Neural cell (in vitro differentiated cells): ENCODE measurements at regions not wholly inside any gene's neighbourhood (a gene's known extent, or its start where the extent isn't known, plus 50 kb on each side); places are given as distances from the start of the nearest gene placed in this dataset.

Experiments used
- H2AFZ ChIP-seq: fragments of 200-600, 300-800 bp; sonication (generic), shearing (Covaris generic); 2 replicates; pipeline ENCODE4 v1.6.0; 2014; ENCODE audit warnings: low read depth, mild to moderate bottlenecking, antibody characterized with exemption, low read length, moderate library complexity
- H3F3A ChIP-seq: fragments of 200-600 bp; shearing (Covaris generic); 2 replicates; pipeline ENCODE4 v1.6.1; 2016; ENCODE audit warnings: mild to moderate bottlenecking, moderate library complexity, mixed read lengths, antibody characterized with exemption, low read length; ENCODE audit not compliant: insufficient read depth, poor library complexity, severe bottlenecking
- H3K27ac ChIP-seq: fragments of 200-600, 300-800 bp; sonication (generic), shearing (Covaris generic); 2 replicates; pipeline ENCODE4 v1.5.1; 2014; ENCODE audit warnings: mild to moderate bottlenecking, low read length, moderate library complexity
- H3K27me3 ChIP-seq: fragments of 300-800, 200-600 bp; sonication (generic), shearing (Covaris generic); 2 replicates; pipeline ENCODE4 v1.6.0; 2014; ENCODE audit warnings: mild to moderate bottlenecking, low read depth, low read length, moderate library complexity; ENCODE audit not compliant: insufficient read depth
- H3K36me3 ChIP-seq: fragments of 300-800, 200-600 bp; sonication (generic), shearing (Covaris generic); 2 replicates; pipeline ENCODE4 v1.5.1; 2014; ENCODE audit warnings: mild to moderate bottlenecking, antibody characterized with exemption, low read length, moderate library complexity; ENCODE audit not compliant: insufficient read depth
- H3K4me2 ChIP-seq: fragments of 300-800, 200-600 bp; sonication (generic), shearing (Covaris generic); 2 replicates; pipeline ENCODE4 v1.6.0; 2014; ENCODE audit warnings: mild to moderate bottlenecking, low read length
- H3K4me3 ChIP-seq: fragments of 300-800, 200-600 bp; sonication (generic), shearing (Covaris generic); 2 replicates; pipeline ENCODE4 v1.5.1; 2014; ENCODE audit warnings: mild to moderate bottlenecking, low read length, moderate library complexity
- H3K79me2 ChIP-seq: fragments of 200-600 bp; shearing (Covaris generic); replicated peaks from 2 replicates; pipeline ENCODE4 v1.6.0; 2014; ENCODE audit warnings: mild to moderate bottlenecking, low read length, moderate library complexity; ENCODE audit not compliant: insufficient read depth
- H3K9ac ChIP-seq: fragments of 300-800, 200-600 bp; sonication (generic), shearing (Covaris generic); 2 replicates; pipeline ENCODE4 v1.6.1; 2016; ENCODE audit warnings: mild to moderate bottlenecking, low read length, mixed read lengths
- H3K9me2 ChIP-seq: fragments of 200-600 bp; shearing (Covaris generic); 2 replicates; pipeline ENCODE4 v1.6.1; 2016; ENCODE audit warnings: mild to moderate bottlenecking, low read length, mixed read lengths; ENCODE audit not compliant: insufficient read depth
- H3K9me3 ChIP-seq: fragments of 200-600, 300-800 bp; sonication (generic), shearing (Covaris generic); 2 replicates; pipeline ENCODE4 v1.6.1; 2016; ENCODE audit warnings: mild to moderate bottlenecking, mixed run types, low read length, moderate library complexity, mixed read lengths
- H4K20me1 ChIP-seq: fragments of 200-600 bp; shearing (Covaris generic); 2 replicates; pipeline ENCODE4 v1.6.1; 2016; ENCODE audit warnings: mild to moderate bottlenecking, mixed run types; ENCODE audit not compliant: insufficient read depth
- EP300 ChIP-seq: fragments of 450-650 bp; conservative IDR thresholded peaks from 2 replicates; pipeline ENCODE4 v1.6.1; 2014; ENCODE audit warnings: antibody characterized with exemption, mild to moderate bottlenecking, moderate library complexity; ENCODE audit not compliant: poor library complexity, severe bottlenecking
- EZH2 ChIP-seq: fragments of 200-600, 300-800 bp; shearing (Covaris generic), sonication (generic); IDR thresholded peaks from 2 replicates; pipeline ENCODE4 v1.6.1; 2014; ENCODE audit warnings: antibody characterized with exemption, low read length, borderline replicate concordance, mild to moderate bottlenecking; ENCODE audit not compliant: insufficient read depth, poor library complexity, severe bottlenecking
- MXI1 ChIP-seq: fragments of 450-650 bp; conservative IDR thresholded peaks from 2 replicates; pipeline ENCODE4 v1.6.1; 2014; ENCODE audit warnings: antibody characterized with exemption, mild to moderate bottlenecking; ENCODE audit not compliant: poor library complexity, severe bottlenecking
- POLR2AphosphoS5 ChIP-seq: IDR thresholded peaks from 2 replicates; pipeline ENCODE4 v1.6.1; 2012
- RAD21 ChIP-seq: fragments of 450-650 bp; conservative IDR thresholded peaks from 2 replicates; pipeline ENCODE4 v1.6.1; 2014; ENCODE audit warnings: antibody characterized with exemption, mild to moderate bottlenecking, moderate library complexity
- REST ChIP-seq: IDR thresholded peaks from 2 replicates; pipeline ENCODE4 v1.6.1; 2012; ENCODE audit warnings: borderline replicate concordance
- SMC3 ChIP-seq: fragments of 450-650 bp; conservative IDR thresholded peaks from 2 replicates; pipeline ENCODE4 v1.6.1; 2014; ENCODE audit warnings: antibody characterized with exemption, mild to moderate bottlenecking, moderate library complexity; ENCODE audit not compliant: poor library complexity
- TAF1 ChIP-seq: IDR thresholded peaks from 2 replicates; pipeline ENCODE4 v1.6.1; 2012; ENCODE audit warnings: low read depth
- TF ChIP-seq, protein P1 (sequence below): fragments of 450-650 bp; IDR thresholded peaks from 2 replicates; pipeline ENCODE4 v1.5.1; 2014; ENCODE audit warnings: antibody characterized with exemption, mild to moderate bottlenecking, moderate library complexity; ENCODE audit not compliant: poor library complexity, severe bottlenecking

- Histone ChIP-seq H3K79me2 (no peaks in the 10 kb centered on the region), H3K9me2 (no peaks in the 10 kb centered on the region), H3K27me3 (peaks cover 31% of the 10 kb centered on the region), H4K20me1 (no peaks in the 10 kb centered on the region), H3K9ac (no peak overlapping the region), H2AFZ (no peak overlapping the region), H3K9me3 (no peaks in the 10 kb centered on the region), H3K27ac (no peak overlapping the region), H3K4me3 (peak overlapping the region; percentile 43), H3K36me3 (no peaks in the 10 kb centered on the region), H3K4me2 (no peak overlapping the region), H3F3A (no peaks in the 10 kb centered on the region)
- TF ChIP-seq EZH2, result no peak
- no peak for TF ChIP-seq SMC3
- TF ChIP-seq EP300, result no peak
- TF ChIP-seq MXI1, result no peak
- TF ChIP-seq, protein P1, sequence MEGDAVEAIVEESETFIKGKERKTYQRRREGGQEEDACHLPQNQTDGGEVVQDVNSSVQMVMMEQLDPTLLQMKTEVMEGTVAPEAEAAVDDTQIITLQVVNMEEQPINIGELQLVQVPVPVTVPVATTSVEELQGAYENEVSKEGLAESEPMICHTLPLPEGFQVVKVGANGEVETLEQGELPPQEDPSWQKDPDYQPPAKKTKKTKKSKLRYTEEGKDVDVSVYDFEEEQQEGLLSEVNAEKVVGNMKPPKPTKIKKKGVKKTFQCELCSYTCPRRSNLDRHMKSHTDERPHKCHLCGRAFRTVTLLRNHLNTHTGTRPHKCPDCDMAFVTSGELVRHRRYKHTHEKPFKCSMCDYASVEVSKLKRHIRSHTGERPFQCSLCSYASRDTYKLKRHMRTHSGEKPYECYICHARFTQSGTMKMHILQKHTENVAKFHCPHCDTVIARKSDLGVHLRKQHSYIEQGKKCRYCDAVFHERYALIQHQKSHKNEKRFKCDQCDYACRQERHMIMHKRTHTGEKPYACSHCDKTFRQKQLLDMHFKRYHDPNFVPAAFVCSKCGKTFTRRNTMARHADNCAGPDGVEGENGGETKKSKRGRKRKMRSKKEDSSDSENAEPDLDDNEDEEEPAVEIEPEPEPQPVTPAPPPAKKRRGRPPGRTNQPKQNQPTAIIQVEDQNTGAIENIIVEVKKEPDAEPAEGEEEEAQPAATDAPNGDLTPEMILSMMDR, result no peak
- no peak for TF ChIP-seq RAD21
- no peak for TF ChIP-seq REST
- no peak for TF ChIP-seq TAF1
- no peak for TF ChIP-seq POLR2AphosphoS5
Measured at GRCh38 chr10:42933448-42934340, 143.2 kb upstream of the RET start.

DNA sequence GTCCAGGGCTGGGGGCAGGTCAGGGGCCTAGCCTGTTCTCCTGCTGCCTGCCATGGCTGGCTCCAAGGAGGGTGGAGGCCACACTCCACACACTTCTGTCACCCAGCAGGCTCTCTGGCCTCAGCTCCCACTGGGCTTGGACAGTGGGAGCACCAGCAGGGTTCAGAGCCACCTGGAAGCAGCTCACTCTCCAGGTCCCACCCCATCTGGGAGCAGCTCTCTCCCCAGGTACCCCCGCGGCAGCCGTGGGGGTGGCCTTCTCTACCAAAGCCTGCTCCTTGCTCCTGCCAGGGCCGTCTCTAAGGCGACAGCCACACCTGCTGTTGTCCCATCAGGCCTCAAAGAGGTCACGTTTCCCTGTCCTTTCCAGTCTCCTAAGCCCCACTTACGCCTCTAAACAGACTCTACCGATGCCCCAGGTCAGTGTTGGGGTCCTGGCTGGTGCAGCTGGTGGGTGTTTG, 142.5 kb upstream of the RET start:
- no peaks in the 10 kb centered on the region for H3K9me2 ChIP-seq
- no peak overlapping the region for H3K9ac ChIP-seq
- no peak overlapping the region for H2AFZ ChIP-seq
- no peaks in the 10 kb centered on the region for H4K20me1 ChIP-seq
- no peak overlapping the region for H3K4me2 ChIP-seq
- peaks cover 31% of the 10 kb centered on the region for H3K27me3 ChIP-seq
- TF ChIP-seq POLR2AphosphoS5 (no peak), EZH2 (no peak), TAF1 (no peak), MXI1 (no peak), EP300 (no peak), REST (no peak), SMC3 (no peak), RAD21 (no peak)
- TF ChIP-seq, protein P1, result no peak
- no peak overlapping the region for H3K4me3 ChIP-seq
- H3K79me2 ChIP-seq, result no peaks in the 10 kb centered on the region
- no peaks in the 10 kb centered on the region for H3K9me3 ChIP-seq
- no peak overlapping the region for H3K27ac ChIP-seq
- no peaks in the 10 kb centered on the region for H3F3A ChIP-seq
- H3K36me3 ChIP-seq, result no peaks in the 10 kb centered on the region
